ENCODE measurements at regions not wholly inside any gene's neighbourhood (a gene's known extent, or its start where the extent isn't known, plus 50 kb on each side); places are given as distances from the start of the nearest gene placed in this dataset.
A peak's percentile ranks its signal among the peaks of the same experiment; 100 is the strongest.

DNA sequence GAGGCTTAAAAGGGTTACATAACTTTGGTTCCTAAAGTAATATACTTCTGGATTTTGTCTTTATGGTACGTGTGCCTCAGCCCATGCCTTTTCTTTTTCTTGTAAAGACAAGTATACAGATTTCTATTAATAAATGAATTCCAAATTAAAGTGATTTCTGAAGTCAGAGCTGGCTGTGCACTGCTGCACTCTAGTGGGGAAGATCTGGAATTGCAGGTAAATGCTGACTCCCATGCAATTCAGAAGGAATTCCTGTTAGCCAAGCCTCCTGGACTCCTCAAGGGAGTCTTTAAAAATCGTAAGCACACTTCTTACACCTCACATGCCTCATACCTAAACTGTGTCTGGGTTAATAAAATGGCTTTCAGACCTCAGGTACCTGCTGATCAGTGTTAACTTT, 118.4 kb upstream of the SLC7A1 start:
- DNase-seq = no peak

DNA sequence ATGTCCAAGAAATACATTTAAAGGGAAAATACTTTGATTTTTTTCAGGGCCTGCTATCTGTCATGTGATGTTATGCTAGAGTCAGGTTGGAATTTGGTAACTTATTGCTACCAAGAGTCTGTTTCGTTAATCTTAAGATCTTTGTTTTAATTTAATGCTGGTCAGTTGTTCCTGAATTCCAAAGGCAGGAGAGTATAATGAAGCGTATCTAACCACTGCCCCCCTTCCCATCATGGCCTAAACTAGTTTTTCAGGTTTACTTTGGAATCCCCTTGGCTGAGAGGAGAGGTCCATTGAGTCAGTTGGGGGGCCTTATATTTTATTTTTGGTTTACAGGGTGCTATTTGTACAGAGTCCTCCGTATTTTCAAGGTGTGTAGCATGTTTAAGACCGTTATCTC, 116.3 kb upstream of the SLC7A1 start:
- no peak for DNase-seq

DNA sequence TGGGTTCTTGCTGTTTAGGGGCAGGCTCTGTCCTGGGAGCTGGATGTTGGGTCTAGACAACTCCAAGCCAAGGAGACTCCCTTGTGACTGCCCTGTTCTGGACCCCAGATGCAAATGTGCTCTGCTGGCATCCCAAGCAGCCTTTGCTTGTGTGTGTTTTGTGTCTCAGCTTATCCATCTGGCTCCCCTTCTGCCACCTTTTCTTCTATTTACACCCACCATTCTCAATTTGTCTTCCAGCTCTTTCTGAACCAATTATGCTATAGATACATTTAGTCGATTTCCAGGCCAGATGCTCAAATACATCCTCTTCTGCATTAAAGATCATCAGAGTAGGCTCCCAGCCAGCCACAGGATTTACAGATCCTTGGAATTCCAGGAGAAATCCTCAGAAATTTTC, 115.0 kb upstream of the SLC7A1 start:
- no peak for DNase-seq

DNA sequence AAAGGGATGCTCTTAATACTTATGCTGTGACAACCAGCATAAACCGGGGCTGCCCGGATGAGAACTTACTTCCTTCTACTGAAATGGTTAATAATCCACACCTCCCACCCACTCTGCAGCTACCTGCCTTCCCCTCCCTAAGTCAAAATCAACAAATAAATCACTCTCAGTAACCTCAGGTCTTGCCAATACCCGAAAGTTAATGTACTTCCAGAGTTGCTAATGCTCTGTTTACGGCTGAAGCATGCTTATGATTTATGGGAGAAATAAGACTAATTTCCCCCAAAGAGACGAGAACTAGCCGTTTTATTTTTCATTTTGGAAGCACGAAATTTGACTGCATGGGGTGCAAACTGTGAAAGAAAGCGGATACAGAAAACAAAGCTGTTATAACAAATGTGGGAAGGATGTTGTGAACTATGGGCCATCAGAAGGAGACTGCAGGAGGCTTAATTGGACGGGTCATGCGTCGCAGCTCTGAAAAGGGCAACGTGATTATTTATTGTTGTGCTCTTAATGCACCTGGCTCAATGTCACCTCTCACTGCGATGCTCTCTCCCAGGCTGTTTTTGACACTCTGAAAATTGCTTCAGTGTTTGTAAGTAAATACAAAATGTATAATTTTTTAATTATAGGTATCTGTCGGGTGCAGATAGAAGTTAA, 114.0 kb upstream of the SLC7A1 start:
- DNase-seq = no peak

DNA sequence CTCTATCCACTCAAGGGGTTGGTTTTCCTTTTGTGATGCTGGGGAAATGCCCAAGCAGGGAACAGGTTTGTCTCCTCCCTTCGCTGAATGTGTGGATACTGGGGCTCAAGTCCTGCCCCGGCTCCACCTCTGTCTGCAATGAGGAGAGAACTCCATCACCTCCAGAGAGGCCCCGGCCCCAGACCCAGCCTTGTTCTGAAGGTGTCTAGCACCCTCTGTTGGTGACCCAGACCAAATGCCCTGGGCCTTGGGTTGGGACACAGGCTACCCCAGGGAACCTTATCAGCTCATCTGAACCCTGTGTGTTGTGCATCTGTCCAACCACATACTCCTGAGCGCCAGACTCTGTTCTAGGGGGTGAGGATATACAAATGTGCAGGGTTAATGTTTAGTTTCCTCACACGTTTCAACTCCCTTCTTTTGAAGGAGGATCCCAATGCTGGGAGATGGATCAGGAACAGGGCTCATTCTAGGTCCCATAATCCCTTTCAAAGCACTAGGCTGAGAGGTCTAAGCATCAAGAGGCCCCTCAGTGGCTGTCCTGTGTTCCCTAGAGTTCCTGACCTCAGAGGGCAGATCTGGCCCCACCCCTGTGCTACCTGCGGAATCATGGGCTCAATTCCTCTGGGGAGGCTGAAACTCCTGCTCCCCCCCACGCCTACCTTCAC, 112.5 kb upstream of the SLC7A1 start:
- DNase-seq = peak in 4 of 5 donors; percentile 14 to 43 (median 18)

DNA sequence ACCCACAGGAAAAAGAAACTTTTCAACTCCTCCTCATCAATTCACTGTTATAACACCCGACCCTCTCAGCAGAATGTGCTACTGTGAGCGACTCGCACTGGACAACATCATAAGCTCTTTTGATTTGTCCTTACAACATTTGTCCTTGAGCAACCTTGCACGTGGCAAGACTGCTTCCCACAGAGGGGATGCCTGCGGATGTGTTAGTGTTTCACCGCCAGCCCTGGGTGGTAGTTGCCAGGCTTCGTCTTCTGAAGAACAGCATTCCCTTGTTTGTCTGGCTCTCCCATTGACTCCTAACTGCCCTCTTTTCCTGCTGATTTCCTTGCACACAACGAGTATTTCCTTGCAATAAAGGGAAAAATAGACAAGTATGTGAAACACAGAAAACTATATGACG, 111.4 kb upstream of the SLC7A1 start:
- DNase-seq = no peak

DNA sequence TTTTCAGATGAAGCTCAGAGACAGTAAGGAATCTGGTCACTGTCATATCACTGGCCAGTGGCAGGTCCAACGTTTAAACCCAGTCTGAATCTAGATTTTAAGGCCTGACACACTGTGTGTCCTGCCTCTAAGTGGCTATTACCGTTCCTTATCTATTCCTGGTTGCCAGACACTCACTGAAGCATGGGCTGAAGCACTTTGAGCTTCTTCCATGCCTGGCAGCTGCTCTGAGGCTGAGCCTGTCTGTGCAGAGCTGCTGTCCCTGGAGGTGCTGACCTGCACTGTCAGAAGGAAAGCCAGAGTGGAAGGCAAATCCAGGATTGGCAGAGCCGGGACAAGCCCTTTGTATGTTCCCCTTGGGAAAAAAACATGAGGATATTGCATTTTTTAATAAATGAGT, 109.2 kb upstream of the SLC7A1 start:
- no peak for DNase-seq

DNA sequence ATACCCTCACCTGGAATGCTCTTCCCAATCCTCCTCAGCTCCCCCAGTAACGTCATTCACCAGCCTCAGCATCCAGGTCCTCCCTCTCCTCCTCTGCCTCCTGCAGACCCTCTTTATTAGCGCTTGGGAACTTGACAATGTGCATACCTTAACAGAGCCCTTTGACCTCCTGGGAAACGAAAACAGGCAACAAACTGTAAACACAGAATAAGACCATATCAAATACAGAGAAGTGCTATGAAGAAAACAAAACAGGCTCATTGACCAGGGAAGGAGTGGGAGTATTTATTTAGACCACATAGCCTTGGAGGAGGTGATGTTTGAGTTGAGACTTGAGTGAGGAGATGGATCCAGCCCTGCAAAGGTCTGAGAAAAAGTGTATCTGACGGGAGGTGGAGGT, 107.9 kb upstream of the SLC7A1 start:
- DNase-seq = no peak

DNA sequence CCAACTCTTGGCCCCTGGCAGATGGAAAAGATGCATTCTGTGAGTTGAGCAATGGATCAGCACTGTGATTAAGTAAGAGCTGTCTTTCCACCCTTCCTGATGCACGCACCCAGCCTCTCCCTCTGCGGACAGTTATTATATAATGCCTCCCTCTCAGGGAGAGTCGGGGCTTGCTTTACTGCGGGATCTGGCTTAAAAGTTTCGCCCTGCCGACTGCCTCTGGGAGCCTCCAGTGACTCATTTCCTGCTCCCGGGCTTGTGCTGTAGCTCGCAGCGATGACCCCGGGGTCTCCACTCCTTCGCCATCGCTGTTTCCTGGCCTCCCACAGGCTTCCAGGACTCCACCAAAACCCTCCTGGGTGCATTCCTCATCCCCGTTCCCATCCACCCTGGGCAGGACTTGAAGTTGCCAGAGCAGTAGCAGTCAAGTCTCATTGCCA, 107.4 kb upstream of the SLC7A1 start:
- no peak for DNase-seq

DNA sequence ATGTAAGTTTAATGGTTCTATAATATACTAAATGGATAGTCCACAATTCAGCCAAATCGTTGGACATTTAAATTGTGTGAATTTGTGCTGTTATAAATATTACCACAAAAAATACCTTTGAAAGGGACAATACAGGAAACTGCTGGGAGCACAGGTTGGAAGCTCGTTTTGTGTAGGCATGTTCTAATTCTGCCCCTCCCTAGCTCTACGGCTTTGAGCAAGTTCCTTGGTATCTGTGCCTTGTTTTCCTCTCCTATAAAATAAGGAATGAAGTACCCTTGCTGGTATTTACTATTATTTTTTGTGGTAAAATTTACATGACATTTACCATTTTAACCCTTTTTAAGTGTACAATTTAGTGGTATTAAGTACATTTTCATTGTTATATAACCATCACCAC, 102.6 kb upstream of the SLC7A1 start:
- no peak for DNase-seq

DNA sequence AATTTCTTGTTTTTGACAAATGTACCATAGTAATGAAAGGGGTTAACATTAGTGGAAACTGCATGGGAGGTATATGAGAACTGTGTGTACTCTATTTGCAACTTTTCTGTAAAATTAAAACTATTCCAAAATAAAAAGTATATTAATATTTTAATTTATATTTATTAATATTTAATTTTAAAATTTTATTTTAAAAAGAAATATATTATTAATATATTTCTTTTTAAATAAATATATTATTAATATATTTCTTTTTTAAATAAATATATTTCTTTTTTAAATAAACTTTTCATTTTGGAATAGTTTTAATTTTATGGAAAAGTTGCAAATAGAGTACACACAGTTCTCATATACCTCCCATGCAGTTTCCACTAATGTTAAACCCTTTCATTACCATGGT, 101.1 kb upstream of the SLC7A1 start:
- DNase-seq = no peak

DNA sequence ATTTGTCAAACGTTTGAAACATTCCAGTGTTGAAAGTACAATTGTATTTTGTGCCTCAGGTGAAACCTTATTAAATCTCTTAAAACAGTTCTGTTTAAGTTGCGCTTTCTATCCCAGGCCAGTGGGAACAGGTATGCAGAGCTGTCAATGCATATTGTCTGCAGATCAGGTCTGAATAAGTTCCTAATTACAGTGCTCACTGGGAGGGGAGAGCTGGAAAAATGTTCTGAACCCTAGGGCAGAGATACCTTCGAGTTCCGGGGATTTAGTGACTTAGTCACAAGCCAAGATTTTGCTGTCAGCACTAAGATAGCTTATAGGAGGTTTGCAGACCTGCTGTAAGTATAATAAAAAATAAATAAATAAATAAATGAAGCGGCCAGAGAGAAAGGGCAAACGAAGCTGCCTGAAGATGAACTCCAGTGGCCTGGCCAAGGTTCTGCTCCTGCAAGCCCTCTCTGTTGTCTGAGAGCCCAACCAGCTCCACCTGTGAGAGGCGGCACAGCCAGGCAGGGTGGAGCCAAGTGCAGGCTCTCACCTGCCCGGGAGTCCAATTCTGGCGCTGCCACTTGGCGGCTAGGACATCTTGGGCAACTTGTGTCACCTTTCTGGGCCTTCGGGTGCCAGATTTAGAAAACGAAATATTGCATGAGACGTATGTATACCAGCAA, 97.9 kb upstream of the SLC7A1 start:
- DNase-seq = no peak

DNA sequence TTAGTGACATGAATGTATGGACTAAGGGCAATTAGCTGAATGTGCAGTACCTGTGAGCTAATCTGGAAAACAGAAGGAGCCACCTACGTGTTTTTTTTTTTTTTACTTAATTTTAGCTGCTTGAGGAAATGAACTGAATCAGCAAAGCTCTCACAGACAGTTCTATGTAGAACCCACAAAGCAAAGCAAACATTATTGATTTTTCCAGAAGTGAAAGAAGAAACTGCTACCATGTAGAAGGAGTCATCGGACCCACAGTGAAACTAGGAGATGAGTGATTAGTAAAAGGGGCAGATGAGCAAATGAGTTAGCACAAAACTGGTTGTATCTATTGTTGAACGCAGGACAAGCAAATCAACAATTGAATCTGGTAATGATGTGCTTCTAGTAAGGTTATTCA, 94.1 kb upstream of the SLC7A1 start:
- DNase-seq = no peak

DNA sequence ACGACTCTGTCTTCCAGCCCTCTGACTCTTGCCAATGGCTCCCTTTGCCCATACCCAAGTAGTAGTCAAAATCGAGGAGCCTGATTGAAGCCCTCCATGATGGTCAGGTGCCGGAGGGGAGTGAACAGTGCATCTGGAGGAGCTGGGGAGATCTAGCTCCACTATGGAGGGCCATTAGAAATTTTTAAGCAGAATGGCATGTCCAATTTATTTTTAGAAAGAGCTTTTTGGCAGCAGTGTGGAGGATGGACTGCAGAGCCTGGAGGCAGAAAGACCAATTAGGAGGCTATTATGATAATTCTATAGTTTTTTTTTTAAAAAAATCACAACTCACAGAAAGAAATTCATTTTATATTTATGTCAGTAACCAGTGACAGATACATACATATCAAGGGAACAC, 92.7 kb upstream of the SLC7A1 start:
- DNase-seq = no peak

DNA sequence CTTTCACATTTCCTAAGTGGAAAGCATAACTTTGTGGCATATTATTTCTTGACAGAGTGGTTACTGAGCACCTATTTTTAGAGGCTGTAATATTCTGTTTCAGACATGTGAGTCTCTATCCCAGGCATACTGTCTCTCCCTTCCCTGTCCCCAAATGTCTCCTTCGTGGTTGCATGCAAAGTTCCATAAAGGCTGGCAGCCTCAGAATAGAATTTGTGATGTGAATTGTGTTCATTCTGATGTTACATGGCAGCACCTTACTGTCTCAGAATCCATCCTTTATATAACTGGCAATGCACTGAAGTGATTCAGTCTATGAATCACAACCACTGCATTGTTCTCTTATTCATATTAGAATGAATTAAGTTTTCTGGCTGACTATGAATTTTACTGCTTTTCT, 89.0 kb upstream of the SLC7A1 start:
- DNase-seq = no peak

DNA sequence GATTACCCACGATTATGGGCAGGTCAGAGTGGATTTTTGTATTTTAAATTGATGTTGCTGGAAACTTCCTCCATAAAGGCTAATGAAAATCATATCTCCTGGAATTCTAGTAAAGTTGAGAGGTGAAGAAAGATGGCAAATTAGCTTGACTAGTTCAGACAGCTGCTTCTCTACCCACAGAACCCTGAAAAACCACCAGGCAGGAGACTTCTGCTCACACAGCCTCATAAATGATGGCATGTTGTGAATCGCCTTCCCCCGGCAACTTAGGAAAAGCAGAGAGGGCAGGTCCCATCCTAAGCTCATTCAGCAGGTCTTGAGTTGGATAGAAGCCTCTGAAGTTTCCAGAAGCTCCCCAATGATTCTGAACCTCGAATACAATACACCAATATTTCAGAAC, 87.6 kb upstream of the SLC7A1 start:
- no peak for DNase-seq

DNA sequence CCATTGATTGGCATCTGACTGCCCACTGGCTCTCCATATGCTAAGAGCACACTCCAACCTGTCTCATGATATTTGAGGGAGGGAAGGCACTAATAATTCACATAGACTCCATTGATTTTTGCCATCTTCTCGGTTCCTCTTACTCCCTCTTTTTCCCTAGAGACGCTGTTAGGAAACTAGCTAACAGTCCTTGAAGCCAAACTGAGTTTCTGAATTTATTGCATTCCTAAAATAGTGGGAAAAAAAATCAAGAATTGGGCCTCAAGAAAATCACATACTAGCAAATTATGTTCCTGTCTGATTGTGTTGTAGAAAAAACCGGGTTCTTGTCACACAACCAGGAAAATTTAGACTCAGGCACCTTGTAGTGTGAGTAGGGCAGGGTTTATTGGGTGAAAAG, 86.4 kb upstream of the SLC7A1 start:
- DNase-seq = no peak

DNA sequence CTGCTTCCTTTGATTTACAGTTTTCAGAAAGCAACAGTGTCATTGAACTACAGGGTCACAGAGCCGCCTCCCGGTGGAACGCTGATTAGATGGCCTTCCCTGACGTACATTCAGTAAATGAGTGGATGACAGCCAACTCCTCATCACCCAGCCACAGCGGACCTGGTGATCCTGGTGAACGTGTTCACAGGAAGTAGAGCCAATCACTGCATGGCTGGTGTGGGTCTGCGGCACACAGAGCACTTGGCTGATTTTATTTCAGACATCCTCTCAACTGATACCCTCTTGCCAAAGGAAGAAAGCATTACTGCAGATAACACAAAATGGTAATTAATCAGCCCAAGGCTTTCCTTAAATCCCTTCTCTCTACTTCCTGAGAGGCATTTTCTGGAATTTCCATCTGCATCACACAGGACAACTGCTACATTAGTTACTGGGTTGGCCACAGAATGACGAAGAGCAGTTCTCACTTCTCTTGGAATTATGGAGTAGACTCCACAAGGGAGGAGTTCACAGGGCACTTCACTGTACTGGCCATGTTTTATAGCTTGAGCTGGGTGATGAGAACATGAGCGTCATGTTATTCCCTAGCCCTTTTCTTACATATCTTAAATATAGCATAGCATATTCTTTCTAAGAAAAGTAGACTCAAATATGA, 84.0 kb upstream of the SLC7A1 start:
- no peak for DNase-seq

DNA sequence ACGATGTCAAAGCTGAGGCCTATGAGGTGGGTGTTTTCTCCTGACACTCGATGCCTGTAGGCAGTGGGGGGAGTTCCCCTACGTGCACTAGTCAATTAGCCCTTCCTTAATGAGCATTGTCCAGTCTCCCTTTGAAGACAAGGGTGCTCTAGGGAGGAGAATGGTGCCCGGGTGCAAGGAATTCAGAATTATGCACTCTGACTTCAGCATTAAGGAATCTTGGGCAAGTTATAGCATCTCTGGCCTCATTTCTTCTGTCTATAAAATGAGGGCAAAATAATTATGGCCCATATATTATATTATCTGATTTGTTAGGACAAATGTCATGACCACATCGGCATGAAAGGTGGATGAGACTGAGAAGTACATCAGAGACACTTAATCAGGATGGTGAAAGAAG, 82.1 kb upstream of the SLC7A1 start:
- no peak for DNase-seq

DNA sequence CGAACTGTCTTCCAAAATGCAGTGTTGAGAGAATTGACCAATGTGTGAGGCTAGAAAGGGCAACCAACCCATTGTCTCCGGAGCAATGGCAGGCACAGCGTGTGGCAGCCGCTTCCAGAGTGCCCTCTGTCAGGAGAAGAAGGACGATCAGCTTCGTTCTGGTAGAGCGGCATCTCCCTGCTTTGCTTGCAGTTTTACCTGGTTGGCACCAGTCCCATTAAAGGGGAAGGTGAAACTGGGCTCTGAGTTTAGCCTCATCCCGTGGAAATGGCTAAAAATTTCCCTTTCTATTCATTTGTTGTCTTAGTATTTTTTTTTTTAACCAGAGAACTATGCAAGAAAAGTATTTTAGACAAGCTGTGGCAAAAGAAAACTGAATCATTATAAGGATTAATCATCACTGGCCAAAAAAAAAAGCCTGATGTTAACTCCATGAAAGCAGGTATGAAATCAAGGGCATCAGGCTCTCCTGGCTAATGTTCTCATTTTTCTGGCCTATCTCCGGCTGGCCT, 81.5 kb upstream of the SLC7A1 start:
- no peak for DNase-seq

DNA sequence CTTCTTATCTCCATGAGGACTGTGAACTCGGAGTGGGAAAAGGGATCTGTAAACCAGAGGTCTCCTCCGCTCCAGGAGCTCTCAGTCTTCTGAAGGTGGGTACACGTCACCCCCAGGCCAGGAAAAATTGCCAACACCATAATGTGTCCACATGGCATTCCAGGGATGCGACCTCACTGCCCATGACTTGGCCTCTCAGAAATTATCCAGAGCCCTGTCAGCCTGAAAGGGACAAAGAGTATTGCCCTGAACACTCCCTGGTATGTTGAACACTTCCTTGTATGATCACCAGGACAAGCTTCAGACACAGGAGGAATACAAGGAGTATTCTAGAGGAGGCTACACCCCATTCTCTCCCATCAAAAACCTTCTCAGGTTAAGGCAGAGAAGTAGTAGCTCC, 81.0 kb upstream of the SLC7A1 start:
- DNase-seq = no peak

DNA sequence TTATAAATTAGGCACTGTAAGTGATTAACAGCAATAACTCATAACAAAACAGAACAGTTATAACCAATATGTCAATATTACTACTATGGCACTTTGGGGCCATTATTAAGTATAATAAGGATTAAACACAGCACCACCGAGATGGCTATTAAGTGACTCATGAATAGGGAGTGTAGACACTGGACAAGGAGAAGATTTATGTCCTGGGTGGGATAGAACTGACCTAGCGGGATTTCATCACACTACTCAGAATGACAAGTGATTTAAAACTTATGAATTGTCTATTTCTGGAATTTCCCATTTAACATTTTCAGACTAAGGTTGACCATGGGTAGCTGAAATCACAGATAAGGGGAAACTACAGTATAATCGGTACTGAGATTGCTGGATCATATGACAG, 79.0 kb upstream of the SLC7A1 start:
- DNase-seq = no peak

DNA sequence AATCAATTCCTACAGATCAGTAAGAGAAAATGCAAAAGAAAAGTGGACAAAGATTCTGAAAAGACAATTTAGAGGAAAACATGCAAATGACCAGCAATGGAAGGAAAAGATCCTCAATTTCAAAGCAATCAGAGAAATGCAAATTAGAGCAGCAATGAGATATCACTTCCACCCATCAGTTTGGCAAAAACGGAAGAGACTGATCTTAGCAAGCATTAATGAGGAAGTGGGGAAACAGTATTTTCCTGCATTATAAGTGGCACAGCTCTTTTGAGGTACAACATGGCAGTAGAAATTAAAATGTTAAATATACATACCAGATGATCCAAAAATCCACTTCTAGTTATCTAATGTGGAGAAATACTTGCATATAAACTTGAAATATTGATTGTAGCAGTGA, 69.1 kb upstream of the SLC7A1 start:
- DNase-seq = no peak
